Mammary epithelial cell (primary cell): ENCODE measurements at regions not wholly inside any gene's neighbourhood (a gene's known extent, or its start where the extent isn't known, plus 50 kb on each side); places are given as distances from the start of the nearest gene placed in this dataset.

ENCODE experiments used
- CTCF ChIP-seq, 2 donors: IDR thresholded peaks in 1 of 2; conservative IDR thresholded peaks in 1 of 2; 2 replicates each; pipeline ENCODE4 v1.5.1; 2011 to 2012; ENCODE audit warnings: inconsistent platforms in 2 of 2, low read length in 2 of 2, mild to moderate bottlenecking in 2 of 2, control low read depth in 1 of 2, low read depth in 1 of 2; ENCODE audit not compliant: insufficient read depth in 1 of 2; ENCODE audit errors: extremely low read depth in 1 of 2
- EZH2 ChIP-seq: IDR thresholded peaks from 2 replicates; pipeline ENCODE4 v1.6.1; 2012; ENCODE audit warnings: low read length, inconsistent platforms, borderline replicate concordance

GRCh38 chr20:50376179-50376887 lies 133.8 kb upstream of the PTPN1 start:
- TF ChIP-seq CTCF (conservative IDR thresholded peaks at IDR 0.05 in 1 of 2, IDR thresholded peaks at IDR 0.05 in 1 of 2; ENCODE audit: extremely low read depth in 1 of 2, insufficient read depth in 1 of 2, low read depth in 1 of 2, low read length in 2 of 2) = no peak
- TF ChIP-seq EZH2 = no peak
